ENCODE measurements at regions not wholly inside any gene's neighbourhood (a gene's known extent, or its start where the extent isn't known, plus 50 kb on each side); places are given as distances from the start of the nearest gene placed in this dataset.

GRCh38 chr6:106903299-106903698, 71.2 kb downstream of the CD24 start:
- Histone ChIP-seq H3K27ac (no peak overlapping the region), H3K4me1 (no peaks in the 10 kb centered on the region), H3K9me3 (no peaks in the 10 kb centered on the region), H3K4me3 (no peak overlapping the region), H3K36me3 (ENCODE audit: low read depth, missing control alignments) (no peaks in the 10 kb centered on the region), H3K27me3 (no peaks in the 10 kb centered on the region)
- DNase-seq, result no peak
- no peak for TF ChIP-seq CTCF (IDR thresholded peaks at IDR 0.05)
- no peak for TF ChIP-seq POLR2A (IDR thresholded peaks at IDR 0.05)
- WGBS, 2 donors, result 75 to 77% methylated on average over 4 of the region's 4 CpGs
- intact Hi-C loops (cut with DNase I; ENCODE audit: low total_unique reads), result no loop called here

- 91 to 95% methylated on average over 3 of the region's 3 CpGs for WGBS, 2 donors
- no peaks in the 10 kb centered on the region for H3K9me3 ChIP-seq
- no peak overlapping the region for H3K27ac ChIP-seq
- H3K4me3 ChIP-seq, result no peak overlapping the region
- DNase-seq, result no peak
- H3K27me3 ChIP-seq, result no peaks in the 10 kb centered on the region
- no peak for TF ChIP-seq POLR2A (IDR thresholded peaks at IDR 0.05)
- no peak for TF ChIP-seq CTCF (IDR thresholded peaks at IDR 0.05)
- intact Hi-C loops (cut with DNase I; ENCODE audit: low total_unique reads), result no loop called here
- no peaks in the 10 kb centered on the region for H3K36me3 ChIP-seq (ENCODE audit: low read depth, missing control alignments)
- H3K4me1 ChIP-seq, result no peaks in the 10 kb centered on the region
Measured at GRCh38 chr6:106901062-106901461, 73.5 kb downstream of the CD24 start.

GRCh38 chr6:106899697-106900096, 74.8 kb downstream of the CD24 start:
- Histone ChIP-seq H3K4me3 (no peak overlapping the region), H3K27ac (no peak overlapping the region), H3K9me3 (no peaks in the 10 kb centered on the region), H3K4me1 (no peaks in the 10 kb centered on the region), H3K36me3 (ENCODE audit: low read depth, missing control alignments) (no peaks in the 10 kb centered on the region), H3K27me3 (no peaks in the 10 kb centered on the region)
- intact Hi-C loops (cut with DNase I; ENCODE audit: low total_unique reads), result no loop called here
- DNase-seq, result no peak
- 94% methylated on average over 4 of the region's 4 CpGs for whole genome bisulfite sequencing, 2 donors
- no peak for TF ChIP-seq CTCF (IDR thresholded peaks at IDR 0.05)
- no peak for TF ChIP-seq POLR2A (IDR thresholded peaks at IDR 0.05)

DNA sequence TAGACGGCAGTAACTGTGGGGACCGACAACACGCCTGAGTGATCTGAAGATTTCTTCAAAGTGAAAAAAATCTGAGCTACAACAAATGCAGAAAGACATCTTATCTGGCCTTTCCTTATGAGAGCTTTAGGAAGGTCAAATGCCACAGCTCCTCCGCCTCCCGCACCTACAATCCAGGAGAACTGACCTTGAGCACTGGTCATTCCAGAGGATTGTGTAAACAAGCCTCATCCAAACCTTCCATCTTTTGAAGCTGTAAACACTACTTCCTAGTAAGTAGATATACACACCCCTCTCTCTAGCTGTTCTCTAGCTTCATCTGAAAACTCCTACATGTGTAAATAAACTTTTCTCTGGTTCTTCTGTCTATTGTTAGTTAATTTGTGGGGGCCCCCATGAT, 76.9 kb downstream of the CD24 start:
- no peaks in the 10 kb centered on the region for H3K4me1 ChIP-seq
- intact Hi-C loops (cut with DNase I; ENCODE audit: low total_unique reads), result no loop called here
- no peak overlapping the region for H3K4me3 ChIP-seq
- H3K36me3 ChIP-seq (ENCODE audit: low read depth, missing control alignments), result no peaks in the 10 kb centered on the region
- no peak overlapping the region for H3K27ac ChIP-seq
- H3K9me3 ChIP-seq, result no peaks in the 10 kb centered on the region
- no peak for DNase-seq
- no peaks in the 10 kb centered on the region for H3K27me3 ChIP-seq
- WGBS, 2 donors, result 20 to 33% methylated on average over 5 of the region's 5 CpGs
- TF ChIP-seq POLR2A (IDR thresholded peaks at IDR 0.05) (no peak), CTCF (IDR thresholded peaks at IDR 0.05) (no peak)

- H3K27ac ChIP-seq, result no peak overlapping the region
- DNase-seq, result no peak
- H3K36me3 ChIP-seq (ENCODE audit: low read depth, missing control alignments), result no peaks in the 10 kb centered on the region
- no peaks in the 10 kb centered on the region for H3K9me3 ChIP-seq
- no peaks in the 10 kb centered on the region for H3K4me1 ChIP-seq
- WGBS, 2 donors, result 73 to 77% methylated on average over 5 of the region's 5 CpGs
- H3K27me3 ChIP-seq, result no peaks in the 10 kb centered on the region
- H3K4me3 ChIP-seq, result no peak overlapping the region
- no peak for TF ChIP-seq POLR2A (IDR thresholded peaks at IDR 0.05)
- no peak for TF ChIP-seq CTCF (IDR thresholded peaks at IDR 0.05)
- intact Hi-C loops (cut with DNase I; ENCODE audit: low total_unique reads), result no loop called here
Measured at GRCh38 chr6:106895703-106896040, 78.9 kb downstream of the CD24 start.

Data from testis (tissue), 2 donors.